HG02571 (cell line): ENCODE measurements at regions not wholly inside any gene's neighbourhood (a gene's known extent, or its start where the extent isn't known, plus 50 kb on each side); places are given as distances from the start of the nearest gene placed in this dataset.
"Not testable (repeated sequence)": the region's sequence is repeated elsewhere in the genome, so short reads cannot be mapped to it uniquely, and the experiment has no call there.

ENCODE experiments used
- ATAC-seq: cut with Tn5 transposase; IDR thresholded peaks from one replicate; pipeline ENCODE4 v1.9.1; 2021; ENCODE audit warnings: mild to moderate bottlenecking, moderate library complexity; ENCODE audit not compliant: unreplicated experiment

DNA sequence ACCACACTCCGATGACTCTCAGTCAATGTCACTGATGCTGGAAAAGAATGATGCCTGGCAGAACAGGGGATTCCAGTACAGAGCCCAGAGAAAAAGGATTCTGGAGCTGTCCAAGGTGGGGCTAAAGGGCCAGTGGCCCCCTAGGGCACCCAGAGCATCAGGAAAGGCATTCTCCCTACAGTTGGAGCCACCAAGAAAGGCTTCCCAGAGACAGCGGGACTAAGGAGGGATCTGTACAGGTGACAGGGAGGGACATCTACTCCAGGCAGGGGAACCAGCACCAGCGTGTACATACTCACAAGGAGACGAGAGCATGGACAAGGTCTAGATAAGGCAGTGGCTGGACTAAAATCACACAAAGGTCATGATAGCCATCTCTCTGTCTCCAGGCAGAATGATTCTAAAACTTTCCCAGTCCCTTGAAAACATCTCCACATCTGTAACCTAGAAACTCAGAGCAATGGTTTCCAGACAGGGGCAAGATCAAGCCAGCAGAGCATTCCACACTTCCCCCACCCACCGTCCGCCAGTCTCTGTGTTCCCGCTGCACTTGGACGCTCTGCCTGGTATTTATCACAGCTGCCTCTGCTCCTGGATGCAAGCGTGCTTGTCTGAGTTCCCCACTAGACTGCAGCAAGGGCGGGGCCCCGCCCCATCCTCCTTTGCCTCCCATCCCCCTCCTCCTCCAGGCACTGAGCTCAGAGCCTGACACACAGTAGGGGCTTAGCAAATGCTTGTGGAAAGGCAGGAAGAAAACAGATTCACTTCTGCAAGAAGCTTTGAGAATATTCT, 111.6 kb upstream of the ZC3H12A start:
- ATAC-seq: no peak

DNA sequence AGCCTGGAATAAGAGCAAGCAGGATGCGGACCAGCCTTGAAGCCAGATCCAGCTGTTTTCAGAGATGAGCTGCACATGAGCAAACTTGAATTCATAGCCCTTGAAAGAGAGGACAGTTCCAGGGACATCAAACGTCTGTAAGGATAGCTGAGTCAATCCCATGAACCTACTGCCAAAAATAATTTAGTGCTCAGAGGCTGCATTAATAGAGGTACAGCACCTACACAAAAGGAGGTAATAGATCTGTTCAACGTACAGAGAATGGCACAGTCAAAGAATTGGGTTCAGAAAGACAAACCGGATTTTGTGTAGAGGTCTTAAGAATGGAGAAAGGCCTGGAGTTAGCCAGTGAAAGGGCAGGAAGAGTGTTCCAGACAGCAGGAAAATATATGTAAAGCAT, 110.8 kb upstream of the ZC3H12A start:
- ATAC-seq: no peak

DNA sequence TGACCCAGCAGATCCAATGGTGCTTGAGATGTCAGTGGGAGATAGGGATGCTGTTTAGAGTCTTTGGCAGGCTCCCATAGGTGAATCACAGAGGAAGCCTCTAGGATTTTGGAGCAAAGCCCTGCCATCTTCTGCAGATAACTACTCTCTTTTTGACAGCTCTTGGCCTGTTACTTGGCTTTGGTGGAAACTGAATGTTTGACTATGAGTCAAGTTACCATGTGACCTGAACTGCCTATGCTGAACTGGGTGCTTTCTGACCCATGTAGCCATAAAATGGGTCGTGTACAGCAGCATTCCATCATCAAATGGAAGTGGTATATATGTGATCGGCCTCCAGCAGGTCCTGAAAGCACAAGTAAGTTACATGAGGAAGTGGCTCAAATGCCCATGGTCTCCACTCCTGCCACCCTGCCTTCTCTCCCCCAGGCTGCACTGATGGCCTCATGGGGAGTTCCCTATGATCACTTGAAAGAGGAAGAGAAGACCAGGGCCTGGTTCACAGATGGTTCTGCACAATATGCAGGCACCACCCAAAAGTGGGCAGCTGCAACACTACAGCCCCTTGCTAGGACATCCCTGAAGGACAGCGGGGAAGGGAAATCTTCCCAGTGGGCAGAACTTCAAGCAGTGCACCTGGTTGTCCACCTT, 105.6 kb upstream of the ZC3H12A start:
- ATAC-seq: not testable (repeated sequence)

GRCh38 chr1:37372302-37372701, 102.1 kb upstream of the ZC3H12A start:
- no peak for ATAC-seq

GRCh38 chr1:37372711-37373110, 101.7 kb upstream of the ZC3H12A start:
- ATAC-seq: no peak

DNA sequence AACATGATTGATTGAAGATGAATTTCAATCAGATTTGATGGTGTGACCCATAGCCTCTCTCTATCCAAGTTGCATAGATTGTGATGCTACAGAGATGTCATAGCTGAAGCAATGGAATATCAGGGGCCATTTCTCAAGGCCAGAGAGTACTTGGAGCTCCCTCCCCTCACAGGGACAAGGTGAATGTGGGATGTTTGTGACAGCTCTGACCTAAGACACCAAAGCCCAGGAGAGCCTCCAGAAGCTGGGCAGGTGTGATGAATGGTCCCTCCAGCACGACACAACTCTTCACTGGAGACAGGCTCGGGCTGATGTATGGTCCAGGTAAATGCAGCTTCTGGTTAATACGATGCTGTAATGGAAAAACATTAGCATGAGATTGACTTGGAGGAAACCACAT, 101.0 kb upstream of the ZC3H12A start:
- no peak for ATAC-seq

- not testable (repeated sequence) for ATAC-seq
Measured at GRCh38 chr1:37380546-37380945, 93.8 kb upstream of the ZC3H12A start.

DNA sequence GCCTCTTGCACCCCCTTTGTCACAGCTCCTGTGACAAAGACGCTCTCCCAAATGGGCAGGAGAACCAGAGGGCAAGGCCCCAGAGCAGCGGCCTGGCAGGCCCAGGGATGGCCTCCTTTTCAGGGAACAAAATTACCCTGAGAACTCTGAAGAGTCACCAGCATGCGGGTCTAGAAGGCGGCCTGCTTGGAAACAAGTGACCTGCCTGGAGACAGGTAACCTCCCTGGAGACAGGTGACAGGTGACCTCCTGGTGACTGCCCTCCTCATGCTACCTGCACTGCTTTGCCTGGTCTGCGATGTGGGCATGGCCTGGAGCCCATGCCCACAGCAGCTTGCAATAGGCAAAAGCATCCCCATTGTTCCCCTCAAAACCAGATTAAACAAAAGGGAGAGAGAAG, 86.5 kb upstream of the ZC3H12A start:
- ATAC-seq: no peak

DNA sequence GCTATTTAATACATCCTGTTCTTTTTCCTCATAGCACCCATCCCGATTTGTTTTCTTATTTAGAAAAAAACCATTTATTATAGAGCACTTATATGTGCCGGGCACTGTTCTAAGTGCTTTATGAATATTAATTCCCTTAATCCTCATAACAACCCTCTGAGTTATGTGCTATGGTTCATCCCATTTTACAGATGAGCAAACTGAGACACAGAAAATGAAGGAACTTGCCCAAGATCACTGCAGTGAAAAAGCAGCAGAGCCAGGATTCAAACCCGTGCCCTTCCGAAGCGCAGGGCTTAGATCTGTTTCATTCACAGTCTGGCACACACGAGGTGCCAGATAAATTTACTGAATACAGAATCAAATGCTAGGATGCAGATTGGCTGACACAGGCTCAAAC, 85.1 kb upstream of the ZC3H12A start:
- ATAC-seq: no peak

GRCh38 chr1:37391211-37392011, 83.0 kb upstream of the ZC3H12A start:
- ATAC-seq: no peak

DNA sequence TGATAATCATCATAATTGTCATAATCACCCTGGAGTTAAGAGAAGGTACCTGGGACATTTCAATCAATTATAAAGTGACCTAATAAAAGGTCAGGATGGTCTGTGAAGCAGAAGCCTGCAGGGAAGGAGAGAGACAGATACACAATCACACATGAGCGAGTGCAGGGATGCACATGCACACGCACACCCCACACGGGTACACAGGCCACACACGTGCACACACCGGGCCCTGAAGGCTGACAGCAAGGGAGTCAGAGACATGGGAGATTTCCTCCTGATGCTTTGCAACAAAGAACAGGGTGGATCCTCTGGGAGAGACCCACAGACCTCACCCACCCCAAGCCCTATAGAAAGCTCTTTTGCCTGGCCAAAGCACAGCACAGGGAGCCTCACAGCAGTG, 82.3 kb upstream of the ZC3H12A start:
- ATAC-seq: no peak

DNA sequence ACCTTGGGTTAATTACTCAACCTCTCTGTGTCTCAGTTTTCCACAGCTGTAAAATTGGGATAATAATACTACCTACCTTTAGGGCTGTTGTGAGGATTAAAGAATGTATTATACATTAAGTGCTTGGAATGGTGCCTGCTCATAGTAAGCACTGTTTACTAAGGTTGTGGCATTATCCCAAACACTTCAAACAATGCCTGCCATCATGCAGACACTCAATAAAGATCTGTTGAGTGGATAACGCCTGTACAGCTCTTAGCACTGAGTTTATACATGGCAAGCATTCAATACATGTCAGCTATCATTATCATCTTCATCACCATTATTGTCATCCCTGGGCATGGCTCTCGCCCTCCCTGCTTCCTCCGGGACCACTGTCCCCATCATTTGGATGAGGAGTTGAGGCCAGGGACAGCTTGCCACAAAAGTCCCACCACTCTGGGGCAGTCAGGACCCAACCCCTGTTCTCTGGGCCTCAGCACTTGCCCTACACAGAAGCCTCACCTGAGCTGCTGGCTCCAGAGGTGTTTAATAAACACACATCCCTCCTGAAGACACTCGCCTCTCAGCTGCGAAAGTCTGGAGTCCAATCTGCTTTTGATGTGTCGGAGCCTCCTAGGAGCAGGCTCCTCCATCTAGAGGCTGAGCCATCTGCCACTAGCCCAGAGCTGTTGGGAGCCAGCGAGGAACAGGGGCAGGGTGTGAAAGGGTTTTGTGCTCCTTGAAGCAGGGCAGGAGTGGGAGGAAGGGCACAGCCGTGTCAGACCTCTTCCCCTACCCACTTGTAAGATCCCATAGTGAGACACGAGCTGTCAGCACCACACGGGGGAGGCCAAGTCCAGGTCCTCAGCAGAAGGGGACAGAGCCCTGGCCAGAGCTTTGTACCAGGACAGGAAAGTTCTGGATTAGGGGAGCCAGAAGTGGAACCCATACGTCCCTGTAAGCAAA, 80.9 kb upstream of the ZC3H12A start:
- no peak for ATAC-seq

- no peak for ATAC-seq
Measured at GRCh38 chr1:37394574-37395464, 79.6 kb upstream of the ZC3H12A start.

GRCh38 chr1:37398096-37398495, 76.3 kb upstream of the ZC3H12A start:
- no peak for ATAC-seq

- ATAC-seq: no peak
Measured at GRCh38 chr1:37399205-37399604, 75.2 kb upstream of the ZC3H12A start.

GRCh38 chr1:37399830-37400464, 74.4 kb upstream of the ZC3H12A start:
- ATAC-seq: no peak

DNA sequence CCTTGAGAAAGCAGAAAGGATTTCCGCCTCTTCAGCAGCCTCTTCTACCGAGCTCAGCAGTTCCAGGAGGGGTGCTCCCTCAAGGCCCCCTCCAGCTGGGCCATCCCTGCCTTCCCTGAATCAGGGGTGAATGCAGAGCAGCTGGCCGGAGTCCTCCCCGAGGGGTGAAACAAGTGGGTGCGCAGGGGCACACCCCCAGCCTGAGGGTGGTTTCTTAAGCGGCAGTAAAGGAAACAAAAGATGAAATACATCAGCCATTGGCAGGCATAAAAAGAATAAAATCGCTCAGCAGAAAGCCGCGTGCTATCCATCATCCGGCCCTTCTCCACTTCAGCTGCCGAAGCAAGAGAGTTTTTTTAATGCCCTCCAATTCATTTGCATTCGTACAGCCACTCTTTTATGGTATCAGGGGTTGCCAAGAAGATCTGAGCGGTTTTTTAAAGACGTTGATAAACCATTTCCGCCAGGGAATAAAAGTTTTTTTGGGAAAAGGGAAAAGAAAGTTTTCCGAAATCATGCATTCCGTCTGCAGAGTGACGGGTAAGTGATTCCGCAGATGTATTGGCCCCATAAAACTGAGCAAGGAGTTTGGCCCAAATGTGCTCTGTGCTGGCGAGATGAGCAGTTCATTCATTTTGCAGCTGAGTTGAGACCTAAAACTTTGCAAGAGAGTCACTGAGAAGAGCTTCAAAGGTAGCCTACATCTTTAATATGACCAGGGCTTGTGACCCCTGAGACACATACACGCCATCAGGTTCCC, 73.7 kb upstream of the ZC3H12A start:
- no peak for ATAC-seq

DNA sequence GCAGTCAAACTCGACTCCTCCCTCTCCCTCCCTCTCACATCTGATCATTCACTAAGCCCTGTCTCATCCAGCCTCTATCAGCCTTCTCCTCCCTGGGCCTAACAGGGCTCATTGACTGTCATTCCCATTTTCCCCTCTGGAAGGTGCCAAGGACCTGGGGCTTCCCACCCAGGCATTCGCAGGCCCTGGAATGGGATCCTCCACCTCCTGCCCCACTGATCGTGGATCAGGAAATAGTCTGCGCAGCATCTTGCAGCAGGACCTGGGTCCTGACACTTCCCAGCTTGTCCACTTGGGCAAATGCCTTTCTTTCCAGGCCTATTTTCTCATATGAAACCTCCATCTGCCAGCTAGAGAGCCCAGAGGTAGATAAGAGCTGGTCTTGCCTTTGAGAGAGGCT, 71.2 kb upstream of the ZC3H12A start:
- ATAC-seq: no peak
